ENCODE measurements at regions not wholly inside any gene's neighbourhood (a gene's known extent, or its start where the extent isn't known, plus 50 kb on each side); places are given as distances from the start of the nearest gene placed in this dataset.
A peak's percentile ranks its signal among the peaks of the same experiment; 100 is the strongest.

DNA sequence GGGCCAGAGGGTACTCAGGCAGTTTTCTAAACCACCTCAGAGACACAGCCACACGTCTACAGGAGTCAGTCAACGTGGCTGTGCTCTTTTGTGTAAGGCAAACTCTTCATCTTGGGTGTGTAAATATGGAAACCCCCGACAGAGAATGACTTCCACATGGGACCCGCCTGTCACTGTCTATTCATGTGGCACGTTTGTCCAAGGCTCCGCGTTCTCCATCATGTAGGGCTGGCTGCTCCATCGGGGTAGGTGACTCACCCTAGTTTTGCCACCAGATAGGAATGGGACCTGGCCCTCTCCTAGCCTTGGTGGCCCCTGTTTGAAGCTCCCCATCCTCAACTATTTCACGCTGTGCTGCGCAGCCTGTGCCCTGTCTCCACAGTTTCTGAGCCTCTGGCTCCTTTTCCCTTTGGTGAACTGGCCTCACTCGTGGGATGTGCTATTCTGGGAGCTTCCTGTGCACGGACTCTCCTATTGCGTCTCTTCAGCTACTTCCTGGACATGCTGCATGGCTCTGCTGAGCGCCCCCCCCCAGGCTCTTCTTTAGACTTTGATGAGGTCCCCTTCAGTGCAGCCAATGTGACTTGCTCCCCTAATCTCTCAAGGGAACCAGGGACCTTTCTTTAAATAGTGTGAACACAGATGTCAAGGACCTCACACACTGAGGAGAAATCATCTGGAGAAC, 143.2 kb upstream of the PDE10A start:
- TF ChIP-seq CTCF (IDR thresholded peaks at IDR 0.05): no peak
- Histone ChIP-seq H3K4me2 (ENCODE audit: low read length) (no peak overlapping the region), H3K27me3 (ENCODE audit: control insufficient read depth, insufficient read depth, low read length) (no peaks in the 10 kb centered on the region), H3K27ac (no peak overlapping the region), H3K4me3 (ENCODE audit: low read depth, low read length) (no peak overlapping the region), H2AFZ (no peak overlapping the region), H3K36me3 (ENCODE audit: control insufficient read depth, insufficient read depth, low read length) (no peaks in the 10 kb centered on the region), H3K9me3 (ENCODE audit: control insufficient read depth, low read length) (no peaks in the 10 kb centered on the region), H3K9ac (no peak overlapping the region), H3K4me1 (no peaks in the 10 kb centered on the region), H3K79me2 (no peaks in the 10 kb centered on the region)

GRCh38 chr6:165805636-165806035, 142.6 kb upstream of the PDE10A start:
- TF ChIP-seq CTCF (IDR thresholded peaks at IDR 0.05): no peak
- Histone ChIP-seq H3K4me1 (no peaks in the 10 kb centered on the region), H3K9me3 (ENCODE audit: control insufficient read depth, low read length) (no peaks in the 10 kb centered on the region), H3K4me2 (ENCODE audit: low read length) (no peak overlapping the region), H2AFZ (no peak overlapping the region), H3K27me3 (ENCODE audit: control insufficient read depth, insufficient read depth, low read length) (no peaks in the 10 kb centered on the region), H3K4me3 (ENCODE audit: low read depth, low read length) (no peak overlapping the region), H3K9ac (no peak overlapping the region), H3K79me2 (no peaks in the 10 kb centered on the region), H3K27ac (no peak overlapping the region), H3K36me3 (ENCODE audit: control insufficient read depth, insufficient read depth, low read length) (no peaks in the 10 kb centered on the region)

- no peaks in the 10 kb centered on the region for H3K27me3 ChIP-seq (ENCODE audit: control insufficient read depth, insufficient read depth, low read length)
- no peaks in the 10 kb centered on the region for H3K4me1 ChIP-seq
- H3K4me2 ChIP-seq (ENCODE audit: low read length): peak overlapping the region; percentile 49
- H3K9me3 ChIP-seq (ENCODE audit: control insufficient read depth, low read length): no peaks in the 10 kb centered on the region
- H3K36me3 ChIP-seq (ENCODE audit: control insufficient read depth, insufficient read depth, low read length): no peaks in the 10 kb centered on the region
- H3K4me3 ChIP-seq (ENCODE audit: low read depth, low read length): no peak overlapping the region
- no peaks in the 10 kb centered on the region for H3K79me2 ChIP-seq
- H3K27ac ChIP-seq: no peak overlapping the region
- no peak overlapping the region for H3K9ac ChIP-seq
- no peak for TF ChIP-seq CTCF (IDR thresholded peaks at IDR 0.05)
- H2AFZ ChIP-seq: no peak overlapping the region
These were observed 142.1 kb upstream of the PDE10A start for GRCh38 chr6:165805067-165805555.

DNA sequence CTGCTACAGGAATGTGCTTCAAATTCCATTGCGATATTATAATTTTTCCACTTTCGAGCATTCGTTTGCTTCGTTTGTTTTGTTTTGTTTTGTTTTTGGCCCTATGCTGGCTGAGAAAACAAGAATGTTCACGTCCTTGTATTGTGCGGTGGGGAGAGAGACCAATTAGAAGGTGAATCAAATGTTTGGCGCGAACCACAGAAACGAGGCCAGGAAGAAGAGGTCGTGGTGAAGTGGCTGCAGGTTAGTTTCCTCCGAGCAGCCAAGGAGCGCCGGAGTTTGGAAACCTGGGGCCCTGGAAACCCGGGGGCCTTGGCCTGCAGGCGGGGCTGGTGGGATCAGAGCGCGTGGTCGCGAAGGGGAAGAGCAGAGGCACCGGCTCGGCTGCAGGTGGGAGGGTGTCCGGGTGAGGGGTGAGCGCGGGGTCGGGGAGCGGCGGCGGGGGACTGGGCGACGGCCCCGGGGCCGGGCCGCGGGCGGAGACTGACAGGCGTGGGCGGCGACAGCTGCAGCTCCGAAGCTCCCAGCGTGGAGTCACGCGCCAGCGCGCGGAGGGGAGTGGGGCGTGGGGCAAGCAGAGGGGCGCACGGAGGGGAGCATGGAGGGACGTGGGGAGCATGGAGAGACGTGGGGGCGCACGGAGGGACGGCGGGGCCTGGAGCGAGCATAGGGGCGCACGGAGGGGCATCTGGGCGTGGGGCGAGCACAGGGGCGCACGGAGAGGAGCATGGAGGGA, 141.5 kb upstream of the PDE10A start:
- Histone ChIP-seq H3K79me2 (no peaks in the 10 kb centered on the region), H3K9ac (no peak overlapping the region), H3K4me3 (ENCODE audit: low read depth, low read length) (no peak overlapping the region), H3K4me2 (ENCODE audit: low read length) (peak overlapping the region; percentile 49), H3K27me3 (ENCODE audit: control insufficient read depth, insufficient read depth, low read length) (no peaks in the 10 kb centered on the region), H3K9me3 (ENCODE audit: control insufficient read depth, low read length) (no peaks in the 10 kb centered on the region), H2AFZ (no peak overlapping the region), H3K4me1 (no peaks in the 10 kb centered on the region), H3K36me3 (ENCODE audit: control insufficient read depth, insufficient read depth, low read length) (no peaks in the 10 kb centered on the region), H3K27ac (no peak overlapping the region)
- TF ChIP-seq CTCF (IDR thresholded peaks at IDR 0.05): no peak
